ENCODE measurements at regions not wholly inside any gene's neighbourhood (a gene's known extent, or its start where the extent isn't known, plus 50 kb on each side); places are given as distances from the start of the nearest gene placed in this dataset.

GRCh38 chr5:62682059-62682458 lies 103.4 kb downstream of the LRRC70 start:
- Histone ChIP-seq H3K27me3 (ENCODE audit: insufficient read depth, low read depth) (no peaks in the 10 kb centered on the region), H3K9ac (no peak overlapping the region), H3K27ac (no peak overlapping the region), H2AFZ (ENCODE audit: low read depth) (no peak overlapping the region), H3K4me1 (ENCODE audit: low read depth, poor library complexity, severe bottlenecking) (no peaks in the 10 kb centered on the region), H3K4me3 (IDR thresholded peaks at IDR 0.05; ENCODE audit: insufficient read depth, low read depth, low read length) (no peak overlapping the region), H3K79me2 (ENCODE audit: insufficient read depth, low read depth) (no peaks in the 10 kb centered on the region), H3K36me3 (ENCODE audit: insufficient read depth) (no peaks in the 10 kb centered on the region), H3K4me2 (no peak overlapping the region), H4K20me1 (ENCODE audit: insufficient read depth) (no peaks in the 10 kb centered on the region)
- TF ChIP-seq CTCF (conservative IDR thresholded peaks at IDR 0.05; ENCODE audit: low read depth, low read length) = no peak

GRCh38 chr5:62681117-62681850 lies 102.7 kb downstream of the LRRC70 start:
- Histone ChIP-seq H3K9ac (no peak overlapping the region), H3K4me2 (no peak overlapping the region), H2AFZ (ENCODE audit: low read depth) (no peak overlapping the region), H3K27me3 (ENCODE audit: insufficient read depth, low read depth) (no peaks in the 10 kb centered on the region), H3K4me3 (IDR thresholded peaks at IDR 0.05; ENCODE audit: insufficient read depth, low read depth, low read length) (no peak overlapping the region), H3K36me3 (ENCODE audit: insufficient read depth) (no peaks in the 10 kb centered on the region), H3K27ac (no peak overlapping the region), H3K4me1 (ENCODE audit: low read depth, poor library complexity, severe bottlenecking) (no peaks in the 10 kb centered on the region), H4K20me1 (ENCODE audit: insufficient read depth) (no peaks in the 10 kb centered on the region), H3K79me2 (ENCODE audit: insufficient read depth, low read depth) (no peaks in the 10 kb centered on the region)
- TF ChIP-seq CTCF (conservative IDR thresholded peaks at IDR 0.05; ENCODE audit: low read depth, low read length) = no peak

GRCh38 chr5:62680121-62680520 lies 101.5 kb downstream of the LRRC70 start:
- H3K27ac ChIP-seq = no peak overlapping the region
- H3K4me2 ChIP-seq = no peak overlapping the region
- no peaks in the 10 kb centered on the region for H3K79me2 ChIP-seq (ENCODE audit: insufficient read depth, low read depth)
- H3K27me3 ChIP-seq (ENCODE audit: insufficient read depth, low read depth) = no peaks in the 10 kb centered on the region
- H4K20me1 ChIP-seq (ENCODE audit: insufficient read depth) = no peaks in the 10 kb centered on the region
- no peak overlapping the region for H2AFZ ChIP-seq (ENCODE audit: low read depth)
- TF ChIP-seq CTCF (conservative IDR thresholded peaks at IDR 0.05; ENCODE audit: low read depth, low read length) = no peak
- H3K36me3 ChIP-seq (ENCODE audit: insufficient read depth) = no peaks in the 10 kb centered on the region
- no peaks in the 10 kb centered on the region for H3K4me1 ChIP-seq (ENCODE audit: low read depth, poor library complexity, severe bottlenecking)
- no peak overlapping the region for H3K4me3 ChIP-seq (IDR thresholded peaks at IDR 0.05; ENCODE audit: insufficient read depth, low read depth, low read length)
- H3K9ac ChIP-seq = no peak overlapping the region
